ENCODE measurements at regions not wholly inside any gene's neighbourhood (a gene's known extent, or its start where the extent isn't known, plus 50 kb on each side); places are given as distances from the start of the nearest gene placed in this dataset.
A peak's percentile ranks its signal among the peaks of the same experiment; 100 is the strongest.
"Not testable (repeated sequence)": the region's sequence is repeated elsewhere in the genome, so short reads cannot be mapped to it uniquely, and the experiment has no call there.

DNA sequence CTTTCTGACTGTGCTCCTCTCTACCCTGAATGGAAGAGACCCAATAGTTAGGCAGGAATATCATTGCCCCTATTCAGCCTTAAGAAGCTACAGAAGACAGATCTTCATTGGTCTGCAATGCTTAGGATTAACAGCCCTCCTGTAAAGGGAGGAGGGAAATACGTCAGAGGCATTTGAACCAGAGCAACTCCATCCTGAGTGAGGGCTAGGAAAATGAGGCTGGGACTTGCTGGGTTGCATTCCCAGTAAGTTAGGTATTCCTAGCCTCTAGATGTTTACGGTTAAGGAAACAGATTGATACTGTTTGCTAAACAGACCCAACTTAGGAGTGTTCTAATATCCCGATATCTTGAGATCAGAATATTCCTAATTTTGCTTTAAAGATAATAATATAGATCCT lies 63.5 kb downstream of the PCDH18 start:
- no peak for DNase-seq

DNA sequence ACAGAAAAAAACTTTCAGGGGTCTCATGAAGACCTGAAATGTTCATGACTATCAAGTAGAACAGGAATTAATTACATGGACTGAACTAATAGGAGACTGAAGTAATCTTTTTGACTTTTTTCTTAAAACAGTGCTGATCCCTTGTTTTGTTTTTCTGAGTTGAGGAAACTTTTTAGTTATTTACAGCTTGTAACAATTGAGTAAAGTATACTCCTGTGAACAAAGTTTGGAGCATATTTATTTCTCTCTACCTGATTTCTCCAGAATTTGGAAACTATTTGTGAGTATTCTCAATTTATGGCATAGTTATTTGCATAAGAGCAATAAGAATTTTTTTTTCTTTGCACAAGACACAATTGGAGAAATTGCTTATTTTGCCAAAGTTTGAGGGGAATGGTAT lies 64.8 kb downstream of the PCDH18 start:
- no peak for DNase-seq

DNA sequence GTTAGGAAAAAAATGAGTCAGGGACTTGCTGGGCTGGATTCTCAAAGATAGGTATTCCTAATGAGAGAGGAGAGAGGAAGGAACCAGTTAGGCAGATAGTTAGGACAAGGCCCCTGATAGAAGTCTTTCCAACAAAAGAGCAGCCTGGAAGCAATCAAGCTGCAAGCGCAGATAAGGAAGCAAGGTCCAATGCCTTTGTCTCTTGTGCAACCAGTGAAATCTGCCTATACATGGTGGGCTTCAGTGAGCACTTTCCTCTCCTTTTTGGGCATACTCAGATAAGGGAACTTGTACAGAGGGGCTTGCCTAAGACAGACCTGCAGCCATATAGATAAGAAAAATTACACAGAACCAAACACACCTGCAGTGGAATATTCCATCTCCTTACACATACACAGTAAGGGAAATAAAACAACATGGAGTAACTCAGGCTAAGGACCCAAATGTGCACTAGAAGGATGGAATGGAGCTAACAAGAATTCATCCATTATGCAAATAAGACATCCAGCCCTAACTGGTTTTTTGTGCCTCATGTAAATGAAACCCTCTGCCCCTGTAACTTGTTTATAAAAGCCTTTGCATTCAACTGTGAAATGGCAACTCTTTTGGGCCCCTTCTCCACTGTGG lies 68.8 kb downstream of the PCDH18 start:
- DNase-seq, result no peak

DNA sequence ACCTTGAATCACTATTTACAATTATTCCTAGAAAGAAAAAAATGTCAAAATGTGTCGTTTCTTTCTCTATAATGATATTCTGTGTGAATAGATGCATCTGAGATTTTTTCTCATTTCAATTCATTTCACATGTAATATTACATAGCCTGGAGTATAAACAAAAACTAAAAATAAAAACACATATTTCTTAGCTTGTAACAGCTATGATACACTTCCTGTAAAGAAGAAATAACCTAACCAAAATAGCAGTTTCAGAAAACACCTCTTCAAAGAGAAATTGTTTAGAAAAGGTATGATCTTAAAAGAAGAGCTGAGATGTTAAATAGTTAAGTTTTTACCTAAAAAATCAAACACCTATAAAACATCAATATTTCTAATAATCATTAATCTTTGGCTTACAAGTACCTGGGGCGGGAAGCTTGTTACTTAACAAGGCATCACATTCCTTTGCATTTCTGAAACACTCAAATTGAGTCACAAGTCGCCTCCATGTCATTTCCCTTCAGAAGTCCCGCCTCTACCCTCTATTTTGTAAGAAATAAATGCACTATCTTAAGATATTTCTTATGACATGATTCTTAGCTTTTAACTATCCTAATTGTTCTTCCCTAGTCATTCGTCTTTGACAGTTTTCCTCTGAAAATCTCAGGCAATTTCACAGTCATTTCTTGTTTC lies 76.5 kb downstream of the PCDH18 start:
- no peak for DNase-seq

DNA sequence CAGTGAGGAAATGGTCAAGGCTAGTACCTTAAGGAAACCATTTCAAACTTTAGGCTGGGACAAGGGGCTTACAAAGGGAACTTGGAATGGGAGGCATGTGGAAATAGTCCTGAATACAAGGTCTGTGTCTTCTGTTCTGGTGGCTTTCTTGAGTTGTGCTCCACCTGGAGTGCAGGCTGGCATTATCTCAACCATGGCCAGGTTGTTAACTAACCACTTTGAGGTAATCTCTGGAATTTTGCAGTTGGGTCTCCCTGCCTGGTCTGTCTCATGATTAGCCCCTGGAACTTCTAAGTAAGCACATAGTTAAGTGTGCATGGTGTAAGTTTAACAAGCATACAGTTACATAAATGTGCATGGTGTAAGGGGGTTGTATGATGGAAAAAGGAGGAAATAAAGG lies 77.5 kb downstream of the PCDH18 start:
- DNase-seq, result no peak

DNA sequence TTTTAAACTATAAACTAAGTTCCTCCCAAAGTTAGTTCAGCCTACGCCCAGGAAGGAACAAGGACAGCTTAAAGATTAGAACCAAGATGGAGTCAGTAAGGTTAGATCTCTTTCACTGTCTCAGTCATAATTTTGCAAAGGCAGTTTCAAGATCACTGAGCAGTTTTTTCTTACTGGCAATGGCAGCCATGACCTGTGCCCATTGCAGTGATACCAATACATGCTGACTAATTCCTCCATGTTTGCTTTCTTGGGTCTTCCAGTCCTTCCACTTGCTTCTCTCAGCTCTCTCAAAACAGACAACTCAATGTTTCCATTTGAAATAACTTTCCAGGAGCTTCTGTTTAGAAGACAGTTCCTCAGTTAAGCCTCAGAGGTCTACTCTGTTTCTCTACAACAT lies 79.5 kb downstream of the PCDH18 start:
- no peak for DNase-seq

DNA sequence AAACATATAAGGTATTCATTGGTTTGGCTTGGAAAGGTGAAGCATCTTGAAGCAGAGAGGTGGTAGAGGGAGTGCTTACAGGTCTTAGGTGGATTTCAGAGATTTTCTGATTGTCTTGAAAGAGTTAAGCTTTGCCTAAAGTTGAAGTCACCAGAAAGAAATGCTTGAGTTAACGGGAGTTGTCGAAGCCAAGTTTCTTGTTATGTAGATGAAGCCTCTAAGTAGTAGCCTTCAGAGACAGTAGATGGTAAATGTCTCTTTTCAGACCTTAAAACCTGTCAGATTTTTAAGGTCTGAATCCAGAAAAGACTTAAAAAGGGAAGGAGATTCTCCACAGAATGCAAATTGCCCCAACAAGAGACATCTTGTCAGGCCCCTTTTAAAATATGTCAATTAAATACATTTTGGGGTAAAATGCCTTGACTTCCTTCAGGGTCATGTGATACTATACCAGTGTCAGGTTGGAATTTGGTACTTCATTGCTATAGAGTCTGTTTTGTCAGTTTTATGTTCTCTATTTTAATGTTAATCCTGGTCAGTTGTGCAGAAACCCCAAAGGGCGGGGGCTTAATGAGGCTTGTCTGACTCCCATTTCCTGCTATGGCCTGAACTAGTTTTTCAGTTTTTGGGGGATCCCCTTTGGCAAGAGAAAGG lies 81.0 kb downstream of the PCDH18 start:
- no peak for DNase-seq

DNA sequence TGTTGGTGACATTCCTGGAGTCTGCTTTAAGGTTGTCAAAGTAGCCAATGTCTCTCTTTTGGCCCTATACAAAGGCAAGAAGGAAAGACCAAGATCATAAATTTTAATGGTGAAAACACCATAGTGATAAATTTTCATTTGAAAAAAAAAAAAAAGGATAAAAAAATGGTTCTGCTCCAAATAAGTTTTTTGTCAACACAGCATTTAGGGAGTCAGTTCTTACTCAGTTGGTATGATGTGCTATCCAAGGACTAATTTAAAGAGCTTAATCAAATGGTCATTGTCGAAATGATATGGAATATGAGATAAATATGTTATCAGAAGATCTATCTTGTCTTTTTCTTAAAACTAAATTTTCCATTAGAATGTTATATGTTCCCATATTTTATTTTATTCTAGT lies 83.9 kb downstream of the PCDH18 start:
- DNase-seq, result no peak

DNA sequence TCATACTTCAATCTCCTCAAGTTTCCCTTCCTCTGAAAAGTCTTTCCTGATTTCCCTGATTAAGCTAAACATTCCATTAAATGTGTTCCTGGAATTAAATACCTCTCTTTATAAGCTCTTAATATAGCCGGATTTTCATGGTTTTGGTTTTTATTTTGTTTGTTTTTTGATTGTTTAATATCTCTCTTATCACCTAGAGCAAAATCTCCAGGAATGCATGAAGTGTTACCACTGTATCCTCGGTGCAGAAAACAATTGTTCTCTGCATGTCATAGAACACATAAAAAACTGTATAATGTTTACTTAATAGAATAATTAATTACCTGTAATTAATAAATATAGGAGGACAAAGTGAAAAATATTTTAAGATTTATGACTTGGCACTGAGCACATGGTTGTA lies 86.2 kb downstream of the PCDH18 start:
- DNase-seq, result no peak

DNA sequence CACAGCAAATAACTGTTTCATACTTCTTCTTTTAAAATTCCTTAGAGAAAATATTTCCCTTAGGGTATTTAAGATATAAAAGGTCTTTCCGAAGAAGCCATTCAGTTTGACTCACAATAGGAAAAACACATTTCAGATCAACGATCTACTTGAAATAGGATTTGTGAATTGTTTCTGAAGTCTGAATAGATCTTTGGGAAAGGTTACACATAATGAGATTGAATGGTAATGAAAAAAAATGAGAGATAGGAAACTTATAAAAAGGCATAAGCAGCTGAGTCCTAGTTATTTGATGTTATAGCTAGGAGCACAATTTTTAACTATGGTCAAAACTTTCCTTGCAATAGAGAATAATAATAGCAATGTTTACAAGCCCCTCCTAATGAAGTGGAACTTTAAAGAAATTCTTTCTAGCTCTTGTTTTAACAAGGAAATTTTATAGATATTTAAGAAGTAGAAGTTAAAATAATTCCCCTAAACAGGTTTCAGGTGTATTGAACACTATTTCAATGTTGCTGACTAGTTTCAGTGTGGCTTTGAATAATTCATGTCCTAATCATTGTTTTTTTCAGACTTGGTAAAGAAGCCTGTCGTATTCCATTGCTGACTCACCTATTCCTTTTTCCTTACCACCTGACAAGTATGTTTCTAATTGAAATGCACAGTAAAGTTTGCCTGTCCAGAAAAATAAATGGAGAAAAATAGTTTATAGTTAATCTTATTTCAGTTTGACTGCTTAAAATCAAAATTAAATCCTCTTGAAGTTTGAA lies 89.1 kb downstream of the PCDH18 start:
- DNase-seq, result no peak

DNA sequence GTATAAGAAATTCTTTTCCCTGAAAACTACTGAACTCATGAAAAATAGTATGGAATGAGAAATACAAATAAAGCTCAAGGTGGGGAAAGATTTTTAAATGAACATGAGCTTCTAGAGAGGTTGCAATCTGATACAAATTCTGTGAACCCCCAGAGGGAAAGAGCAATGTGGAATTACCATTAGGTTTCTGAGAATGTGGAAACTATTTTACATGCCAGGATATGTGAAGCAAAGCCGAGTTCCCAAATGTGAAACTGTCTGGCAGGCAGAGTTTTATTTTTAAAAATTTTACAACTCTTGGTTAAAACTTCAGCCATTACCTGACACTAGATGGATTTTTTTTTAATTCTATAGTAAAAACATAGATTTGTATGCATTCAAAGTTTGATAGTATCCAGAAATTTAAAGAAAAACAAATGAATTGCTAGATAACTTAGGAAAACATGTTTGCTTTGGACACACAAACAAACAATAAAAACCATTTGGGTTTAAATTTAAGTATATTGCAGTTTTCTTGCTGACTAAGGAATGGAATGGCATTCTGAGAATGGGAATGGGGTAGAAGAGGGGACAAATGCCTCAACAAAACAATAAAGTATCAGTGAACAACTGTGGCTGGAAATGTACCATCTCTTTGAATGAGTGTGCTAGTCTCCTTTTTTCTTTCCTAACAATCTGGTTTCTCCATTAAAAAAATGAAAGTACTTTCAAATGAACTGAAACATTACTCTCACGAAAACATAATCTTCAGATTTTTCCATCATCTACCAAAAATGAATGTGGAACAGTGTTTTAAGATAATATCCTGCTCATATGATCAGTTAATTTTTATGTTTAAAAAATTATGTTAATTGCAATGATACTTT lies 99.6 kb downstream of the PCDH18 start:
- DNase-seq, result no peak

DNA sequence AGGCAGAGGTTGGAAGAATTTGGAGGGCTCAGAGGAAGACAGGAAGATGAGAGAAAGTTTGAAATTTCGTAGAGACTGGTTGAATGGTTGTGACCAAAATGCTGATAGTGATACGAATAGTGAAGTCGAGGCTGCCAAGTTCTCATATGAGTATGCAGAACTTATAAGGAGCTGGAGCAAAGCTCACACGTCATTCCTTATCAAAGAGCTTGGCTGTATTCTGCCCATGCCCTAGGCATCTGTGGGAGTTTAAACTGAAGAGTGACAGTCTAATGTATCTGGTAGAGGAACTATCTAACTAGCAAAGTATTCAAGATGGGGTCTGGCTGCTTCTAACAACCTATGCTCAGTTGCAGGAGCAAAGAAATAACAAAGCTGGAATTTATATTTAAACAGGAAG lies 102.1 kb downstream of the PCDH18 start:
- no peak for DNase-seq

DNA sequence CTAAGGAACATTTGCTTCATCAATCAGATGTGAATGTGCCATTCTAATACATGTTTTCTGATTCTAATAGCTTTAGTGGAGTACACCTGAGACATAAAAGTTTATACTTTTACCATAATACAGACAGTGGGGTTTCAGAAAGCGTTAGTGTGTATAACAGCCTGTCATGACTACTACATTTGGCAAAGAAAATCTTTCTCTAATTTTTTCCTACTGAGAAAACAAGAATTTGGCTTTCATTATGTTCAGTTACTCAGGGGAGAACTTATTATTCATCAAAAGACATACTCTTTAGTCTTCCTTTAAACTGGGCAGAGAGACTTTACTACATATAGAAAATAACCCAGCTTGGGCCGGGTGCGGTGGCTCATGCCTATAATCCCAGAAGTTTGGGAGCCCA lies 104.9 kb downstream of the PCDH18 start:
- DNase-seq, result no peak

DNA sequence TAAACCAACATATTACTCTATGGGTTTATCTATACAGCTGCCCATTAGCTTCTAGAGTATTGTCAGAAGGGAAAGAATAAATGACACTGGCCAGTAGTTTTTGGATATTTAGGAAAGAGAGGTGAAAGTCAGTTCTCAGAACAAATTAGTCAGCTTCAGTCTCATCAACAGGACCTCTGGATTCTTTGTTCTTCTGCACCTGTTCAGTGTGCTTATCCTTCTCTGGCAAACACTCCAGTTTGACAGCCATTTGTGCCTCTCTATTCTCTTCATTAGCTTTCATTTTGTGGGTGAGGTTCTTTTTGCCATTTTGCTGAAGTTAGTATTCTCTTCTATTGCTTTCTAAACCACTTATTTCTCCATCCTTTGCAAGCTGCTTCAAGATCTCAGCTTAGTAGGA lies 107.0 kb downstream of the PCDH18 start:
- no peak for DNase-seq

DNA sequence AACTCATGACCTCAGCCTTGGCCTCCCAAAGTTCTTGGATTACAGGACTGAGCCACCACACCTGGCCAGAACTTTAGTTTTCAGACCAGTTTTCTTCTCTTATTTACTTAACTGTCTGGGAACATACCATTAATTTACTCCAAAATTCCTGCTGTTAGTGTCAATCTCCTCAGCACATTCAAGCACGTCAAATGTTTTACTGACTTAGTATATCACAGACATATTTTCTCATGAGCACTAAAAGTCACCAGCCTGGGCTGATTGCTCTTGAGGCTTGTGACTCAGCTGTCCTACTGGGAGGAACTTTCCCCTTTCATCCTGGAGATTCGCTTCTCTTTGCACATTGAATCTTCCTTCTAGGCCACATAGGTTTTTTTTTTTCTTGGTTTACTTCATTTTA lies 109.6 kb downstream of the PCDH18 start:
- no peak for DNase-seq

DNA sequence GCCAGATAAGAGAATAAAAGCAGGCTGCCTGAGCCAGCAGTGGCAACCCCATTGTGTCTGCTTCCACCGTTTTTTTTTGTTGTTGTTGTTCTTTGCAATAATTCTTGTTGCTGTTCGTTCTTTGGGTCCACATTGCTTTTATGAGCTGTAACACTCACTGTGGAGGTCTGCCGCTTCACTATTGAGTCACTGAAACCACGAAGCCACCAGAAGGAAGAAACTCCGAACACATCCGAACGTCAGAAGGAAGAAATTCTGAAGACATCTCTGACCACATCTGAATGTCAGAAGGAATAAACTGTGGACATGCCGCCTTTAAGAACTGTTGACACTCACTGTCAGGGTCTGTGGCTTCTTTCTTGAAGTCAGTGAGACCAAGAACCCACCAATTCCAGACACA lies 110.5 kb downstream of the PCDH18 start:
- no peak for DNase-seq

DNA sequence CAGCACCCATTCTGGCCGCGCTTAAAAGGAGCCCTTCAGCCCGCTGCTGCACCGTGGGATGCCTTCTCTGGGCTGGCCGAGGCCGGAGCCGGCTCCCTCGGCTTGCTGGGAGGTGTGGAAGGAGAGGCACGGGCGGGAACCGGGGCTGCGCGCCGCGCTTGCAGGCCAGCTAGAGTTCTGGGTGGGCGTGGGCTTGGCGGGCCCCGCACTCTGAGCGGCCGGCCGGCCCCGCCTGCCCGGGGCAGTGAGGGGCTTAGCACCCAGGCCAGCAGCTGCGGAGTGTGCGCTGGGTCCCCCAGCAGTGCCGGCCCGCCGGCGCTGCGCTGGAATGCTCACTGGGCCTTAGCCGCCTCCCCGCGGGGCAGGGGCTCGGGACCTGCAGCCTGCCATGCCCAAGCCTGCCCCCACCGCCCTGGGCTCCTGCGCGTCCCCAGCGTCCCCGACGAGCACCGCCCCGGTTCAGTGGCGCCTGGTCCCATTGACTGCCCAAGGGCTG lies 111.3 kb downstream of the PCDH18 start:
- no peak for DNase-seq

DNA sequence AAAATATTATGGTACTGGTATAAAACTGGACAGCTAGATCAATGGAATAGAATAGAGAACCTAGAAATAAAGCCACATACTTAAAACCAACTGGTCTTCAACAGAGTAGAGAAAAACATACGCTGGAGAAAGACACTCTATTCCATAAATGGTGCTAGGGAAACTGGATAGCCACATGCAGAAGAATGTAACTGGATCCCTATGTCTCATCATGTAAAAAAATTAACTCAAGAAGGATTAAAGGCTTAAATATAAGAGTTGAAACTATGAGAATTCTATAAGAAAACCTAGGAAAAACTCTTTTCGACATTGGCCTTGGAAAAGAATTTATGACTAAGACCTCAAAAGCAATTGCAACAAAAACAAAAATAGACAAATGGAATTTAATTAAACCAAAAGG lies 114.6 kb downstream of the PCDH18 start:
- no peak for DNase-seq

DNA sequence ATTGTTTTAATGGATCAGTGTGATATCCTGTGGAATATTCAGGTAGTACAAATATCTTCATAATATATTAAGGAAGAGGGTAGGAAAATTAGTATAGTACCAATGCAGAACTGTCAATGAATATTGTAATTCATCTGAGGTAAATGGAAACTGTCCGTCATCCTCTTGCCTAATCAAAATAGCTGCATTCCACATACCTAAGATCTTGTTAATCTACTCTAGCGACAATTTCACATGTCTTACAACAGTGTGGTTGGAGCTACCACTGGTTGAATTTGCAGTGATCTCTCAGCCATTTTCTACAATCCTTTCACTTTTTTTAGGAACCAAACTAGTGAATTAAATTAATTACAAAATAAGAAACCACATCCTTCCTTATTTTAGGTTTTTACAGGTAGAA lies 117.5 kb downstream of the PCDH18 start:
- DNase-seq, result no peak

DNA sequence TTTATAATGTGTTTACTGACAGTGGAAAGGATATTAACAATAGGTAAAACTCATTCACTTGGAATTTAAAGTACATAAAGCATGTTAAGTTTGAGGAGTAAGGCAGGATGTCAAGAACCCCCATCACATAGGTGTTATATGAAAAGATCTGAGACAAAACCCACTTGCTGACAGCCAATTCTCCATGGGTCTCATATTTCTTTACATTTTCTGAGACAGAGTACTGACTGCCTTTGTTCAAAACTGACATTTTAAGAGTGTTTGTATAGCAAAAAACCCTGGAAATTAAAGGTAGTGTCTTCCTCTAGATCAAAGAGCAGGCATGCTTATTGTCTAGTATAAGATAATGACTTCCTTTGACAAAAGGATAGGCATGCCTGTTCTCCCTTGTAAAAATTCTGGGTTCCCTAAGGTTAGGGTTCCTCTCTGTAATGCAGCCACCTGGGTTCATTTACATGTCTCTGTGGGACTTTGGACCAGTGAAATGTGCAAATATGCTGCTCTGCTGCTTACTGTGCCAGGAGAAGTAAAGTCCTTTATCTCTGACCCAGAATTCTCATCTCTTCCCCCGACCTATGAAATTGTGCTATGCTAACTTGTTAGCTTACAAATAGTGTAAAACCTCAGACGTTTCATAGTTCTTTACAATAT lies 123.6 kb downstream of the PCDH18 start:
- DNase-seq, result no peak

DNA sequence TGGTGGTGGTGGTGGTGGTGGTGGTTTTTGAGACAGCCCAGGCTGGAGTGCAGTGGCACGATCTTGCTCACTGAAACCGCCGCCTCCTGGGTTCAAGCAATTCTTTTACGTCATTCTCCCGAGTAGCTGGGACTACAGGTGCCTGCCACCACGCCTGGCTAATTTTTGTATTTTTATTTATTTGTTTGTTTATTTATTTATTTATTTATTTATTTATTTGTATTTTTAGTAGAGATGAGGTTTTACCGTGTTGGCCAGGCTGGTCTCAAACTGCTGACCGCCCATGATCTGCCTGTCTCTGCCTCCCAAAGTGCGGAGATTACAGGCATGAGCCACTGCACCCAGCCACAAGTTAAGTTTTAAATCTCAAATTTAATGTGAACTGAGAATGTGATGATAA lies 126.5 kb downstream of the PCDH18 start:
- DNase-seq, result not testable (repeated sequence)

DNA sequence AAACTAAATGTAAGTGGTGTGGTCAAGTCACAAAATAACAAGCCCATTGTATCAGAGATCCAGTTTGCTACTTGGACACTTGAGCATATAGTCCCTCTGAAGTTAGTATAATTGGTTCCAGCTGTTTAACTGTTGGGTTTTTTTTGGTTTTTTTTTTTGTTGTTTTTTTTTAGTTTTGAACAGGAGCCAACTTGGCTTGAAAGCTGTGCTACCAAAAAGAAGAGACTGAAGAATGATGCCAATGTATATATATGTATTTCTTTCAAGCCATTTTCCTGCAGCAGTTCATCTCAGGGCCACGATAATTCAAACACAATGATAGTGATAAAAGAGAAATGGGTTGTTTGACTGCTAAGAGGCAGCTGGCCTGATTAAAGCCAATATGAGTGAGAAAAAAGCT lies 138.3 kb downstream of the PCDH18 start:
- peak; percentile 44 to 72 for DNase-seq
